Stimulated activated CD4-positive, alpha-beta T cell treated with anti-CD3 and anti-CD28 coated beads, Interleukin-4, amount 100 ng/mL, for 24 hours (primary cell): ENCODE measurements at regions not wholly inside any gene's neighbourhood (a gene's known extent, or its start where the extent isn't known, plus 50 kb on each side); places are given as distances from the start of the nearest gene placed in this dataset.
"Not testable (repeated sequence)": the region's sequence is repeated elsewhere in the genome, so short reads cannot be mapped to it uniquely, and the experiment has no call there.

Source experiments
- DNase-seq: peaks from one replicate; pipeline ENCODE4 v3.0.0-alpha.2; 2020

DNA sequence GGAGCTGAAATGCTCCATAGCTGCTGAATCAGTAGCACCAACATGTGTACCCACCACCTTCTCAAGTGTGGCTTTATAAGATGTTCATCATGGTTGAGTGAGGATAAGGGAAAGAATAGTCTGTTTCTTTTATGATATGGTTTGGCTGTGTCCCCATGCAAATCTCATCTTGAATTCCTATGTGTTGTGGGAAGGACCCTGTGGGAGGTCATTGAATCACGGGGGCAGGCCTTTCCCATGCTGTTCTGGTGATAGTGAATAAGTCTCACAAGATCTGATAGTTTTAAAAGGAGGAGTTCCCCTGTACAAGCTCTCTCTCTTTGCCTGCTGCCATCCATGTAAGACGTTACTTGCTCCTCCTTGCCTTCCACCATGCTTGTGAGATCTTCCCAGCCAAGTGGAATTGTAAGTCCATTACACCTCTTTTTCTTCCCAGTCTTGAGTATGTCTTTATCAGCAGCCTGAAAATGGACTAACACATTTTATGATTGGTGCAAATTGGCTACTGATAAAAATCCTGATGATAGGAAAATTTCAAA, 799.9 kb downstream of the TNS3 start:
- DNase-seq, result no peak

- no peak for DNase-seq
These were observed 805.1 kb downstream of the TNS3 start for GRCh38 chr7:46776790-46777189.

DNA sequence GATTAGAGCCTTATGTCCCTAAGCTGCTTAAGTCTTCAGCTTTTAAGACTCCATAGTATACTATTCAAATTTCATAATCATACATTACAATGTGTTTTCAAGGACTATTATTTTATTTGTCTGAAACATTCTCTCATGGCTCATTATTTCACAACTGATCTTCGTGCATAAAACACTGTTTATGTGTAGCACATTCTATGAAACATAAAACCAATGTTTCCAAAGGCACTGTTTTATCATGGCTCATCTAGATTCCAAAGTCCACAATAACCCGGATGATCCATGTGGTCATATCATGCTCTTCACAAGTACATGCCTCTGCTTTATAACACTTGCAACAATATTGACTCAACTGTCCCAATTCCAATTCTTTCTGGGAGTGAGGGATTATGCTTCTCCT, 806.1 kb downstream of the TNS3 start:
- DNase-seq, result no peak

- DNase-seq, result no peak
These were observed 806.9 kb downstream of the TNS3 start for GRCh38 chr7:46775020-46775419.

DNA sequence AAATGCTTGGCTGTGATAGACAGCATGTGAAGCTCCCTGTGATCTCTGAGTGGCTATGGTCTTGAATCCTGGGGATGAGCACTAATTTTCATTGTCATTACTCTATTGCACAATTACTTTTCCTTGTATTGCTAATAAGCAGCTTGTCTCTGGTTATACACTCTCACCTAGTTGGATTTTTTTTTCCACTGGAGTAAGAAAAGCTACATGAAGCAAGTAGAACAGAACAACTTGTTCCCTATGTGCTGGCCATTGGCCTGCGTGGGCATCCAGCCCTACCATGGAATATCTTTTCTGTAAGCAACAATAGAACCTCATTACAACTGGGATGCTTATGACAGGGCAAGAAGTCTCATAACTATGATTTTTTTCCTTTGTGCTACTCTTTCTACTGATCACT, 807.4 kb downstream of the TNS3 start:
- no peak for DNase-seq

DNA sequence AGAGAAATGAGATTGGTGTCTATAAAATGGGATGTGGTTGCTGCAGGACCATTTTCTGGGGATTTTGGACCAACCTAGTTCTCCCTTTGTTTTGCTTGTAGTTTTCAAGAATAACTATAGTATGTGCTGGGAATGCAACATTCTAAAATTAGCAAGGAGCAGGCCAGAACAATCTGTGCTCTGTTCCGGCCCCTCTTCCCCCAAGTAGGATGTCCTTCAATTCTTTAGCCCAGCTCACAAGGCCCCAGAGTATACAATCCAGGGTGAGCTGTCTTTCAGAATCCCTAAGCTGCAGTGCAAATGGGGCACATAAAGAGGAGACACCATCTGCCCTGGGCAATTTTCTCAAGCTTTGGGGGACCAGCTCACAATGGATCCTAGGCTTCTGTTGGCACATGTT, 809.1 kb downstream of the TNS3 start:
- DNase-seq, result no peak

DNA sequence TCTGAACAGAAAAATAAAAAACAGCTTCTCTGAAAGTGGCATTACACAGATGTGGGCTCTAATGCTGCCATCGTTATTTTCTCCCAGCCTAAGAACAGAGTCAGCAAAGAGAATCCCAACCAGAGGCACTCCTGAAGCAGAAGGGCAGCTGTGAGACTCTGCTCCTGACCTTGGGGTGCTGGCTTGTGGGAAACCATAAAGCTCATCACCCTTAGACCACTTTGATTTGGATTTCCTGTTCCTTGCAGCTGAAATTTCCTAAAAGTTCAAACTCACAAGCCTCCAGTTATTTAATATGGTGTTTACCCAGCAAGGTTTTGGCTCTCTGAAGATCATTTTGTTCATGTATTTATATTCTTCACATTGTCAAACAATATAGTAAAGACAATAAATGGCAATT, 814.8 kb downstream of the TNS3 start:
- no peak for DNase-seq

GRCh38 chr7:46764100-46764936, 817.6 kb downstream of the TNS3 start:
- no peak for DNase-seq

- DNase-seq, result no peak
These were observed 818.6 kb downstream of the TNS3 start for GRCh38 chr7:46763344-46763743.

DNA sequence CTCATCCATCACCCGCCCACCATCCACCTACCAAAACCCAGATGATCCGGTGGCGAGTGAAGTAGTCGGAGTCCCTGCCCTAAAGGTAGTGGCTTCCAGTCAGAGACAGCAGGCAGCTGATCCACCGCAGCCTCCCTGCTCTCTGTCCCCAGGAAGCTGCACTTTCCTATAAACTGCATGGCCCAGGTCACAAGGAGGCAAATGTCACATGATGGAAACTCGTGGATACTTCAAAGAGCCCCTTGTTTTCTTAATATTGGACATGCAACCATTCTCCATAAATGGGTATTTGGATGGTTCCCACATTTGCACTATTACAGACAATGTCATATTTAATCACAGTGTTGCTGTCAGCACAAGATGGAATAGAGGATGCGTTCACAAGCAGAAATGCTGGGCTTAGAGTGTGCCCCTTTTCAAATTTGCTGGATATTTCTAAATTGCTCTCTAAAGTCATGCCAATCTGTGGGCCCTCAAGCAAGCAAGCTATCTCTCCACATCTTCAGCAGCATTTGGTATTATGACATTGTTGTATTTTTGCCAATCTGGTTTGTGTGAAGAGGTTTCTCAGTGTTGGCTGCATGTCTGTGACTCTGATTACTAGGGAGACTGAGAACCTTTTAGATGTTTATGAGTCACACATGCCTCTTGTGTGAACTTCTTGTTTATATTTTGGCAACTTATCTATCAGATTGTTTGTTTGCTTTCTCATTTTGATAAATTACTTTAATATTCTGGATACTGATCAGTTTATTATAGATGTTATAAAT, 822.0 kb downstream of the TNS3 start:
- DNase-seq, result no peak

DNA sequence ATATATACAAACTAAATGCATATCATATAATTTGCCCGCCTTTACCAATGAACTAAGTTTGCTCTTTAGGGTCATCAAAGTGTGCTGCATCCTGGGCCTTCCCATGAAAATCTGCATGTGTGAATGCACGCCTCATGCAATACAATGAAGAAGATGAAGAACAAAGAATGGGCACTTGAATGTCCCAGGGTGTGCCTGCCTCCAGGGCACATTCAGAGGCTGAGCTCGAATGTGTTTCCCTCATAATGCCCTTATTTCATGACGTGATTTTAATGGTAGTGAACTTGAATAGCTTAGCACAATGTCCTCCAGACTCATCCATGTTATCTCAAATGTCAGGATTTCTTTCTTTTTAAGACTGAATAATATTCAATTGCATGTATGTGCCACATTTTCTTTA, 824.9 kb downstream of the TNS3 start:
- no peak for DNase-seq

DNA sequence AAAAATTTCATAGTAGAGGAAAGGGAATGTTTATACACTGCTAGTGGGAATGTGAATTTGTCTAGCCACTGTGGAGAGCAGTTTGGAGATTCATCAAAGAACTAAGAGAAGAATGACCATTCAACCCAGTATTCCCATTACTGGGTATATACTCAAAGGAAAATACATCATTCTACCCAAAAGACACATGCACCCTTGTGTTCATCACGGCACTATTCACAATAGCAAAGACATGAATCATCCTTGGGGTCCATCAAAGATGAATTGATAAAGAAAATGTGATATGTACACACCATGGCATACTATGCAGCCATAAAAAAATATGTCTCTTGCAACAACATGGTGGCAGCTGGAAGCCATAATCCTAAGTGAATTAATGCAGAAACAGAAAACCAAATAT, 825.7 kb downstream of the TNS3 start:
- no peak for DNase-seq

- DNase-seq, result no peak
These were observed 826.5 kb downstream of the TNS3 start for GRCh38 chr7:46755120-46756034.

- DNase-seq, result no peak
These were observed 827.7 kb downstream of the TNS3 start for GRCh38 chr7:46754140-46754720.

DNA sequence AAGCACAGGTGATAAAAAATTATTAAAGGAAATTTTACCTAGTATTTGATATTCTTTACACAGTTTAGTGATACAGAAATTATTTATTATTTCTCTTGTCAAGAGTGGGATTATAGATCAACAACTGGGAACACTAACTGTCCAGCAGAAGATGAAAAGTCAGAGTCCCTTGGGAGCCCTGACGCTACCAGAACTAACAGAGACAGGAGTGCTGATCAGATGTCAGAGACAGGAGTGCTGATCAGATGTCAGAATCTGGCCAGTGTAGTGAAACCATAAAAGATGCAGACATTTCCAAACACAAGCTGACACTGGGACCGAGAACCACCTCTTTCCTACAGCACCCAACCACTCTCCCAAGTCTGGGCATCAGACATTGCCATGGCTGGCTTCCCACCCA, 828.2 kb downstream of the TNS3 start:
- DNase-seq, result no peak

DNA sequence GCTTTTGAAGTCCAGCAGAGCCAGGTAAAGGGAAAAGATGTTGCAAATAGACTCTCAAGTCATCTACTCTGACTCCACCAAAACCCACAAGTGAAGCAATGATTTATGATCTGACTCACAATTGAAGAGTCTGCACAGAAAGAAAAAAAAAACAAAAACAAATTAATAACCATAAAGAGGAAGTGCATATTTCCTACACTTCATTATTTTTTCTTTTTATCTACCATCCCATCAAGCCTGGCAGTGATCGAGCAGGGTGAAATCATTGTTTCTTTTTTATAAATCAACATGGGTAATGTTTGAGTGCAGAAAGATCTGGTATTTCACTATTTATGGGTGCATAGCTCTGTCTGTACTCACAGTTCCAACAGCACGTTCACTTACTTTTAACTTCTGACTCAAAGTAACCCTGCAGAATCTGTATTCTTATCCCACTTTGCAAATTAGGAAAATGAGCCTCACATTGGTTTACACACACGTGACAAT, 829.0 kb downstream of the TNS3 start:
- DNase-seq, result no peak

- not testable (repeated sequence) for DNase-seq
These were observed 829.8 kb downstream of the TNS3 start for GRCh38 chr7:46751927-46752723.

GRCh38 chr7:46751471-46751870, 830.4 kb upstream of the IGFBP3 start:
- no peak for DNase-seq

DNA sequence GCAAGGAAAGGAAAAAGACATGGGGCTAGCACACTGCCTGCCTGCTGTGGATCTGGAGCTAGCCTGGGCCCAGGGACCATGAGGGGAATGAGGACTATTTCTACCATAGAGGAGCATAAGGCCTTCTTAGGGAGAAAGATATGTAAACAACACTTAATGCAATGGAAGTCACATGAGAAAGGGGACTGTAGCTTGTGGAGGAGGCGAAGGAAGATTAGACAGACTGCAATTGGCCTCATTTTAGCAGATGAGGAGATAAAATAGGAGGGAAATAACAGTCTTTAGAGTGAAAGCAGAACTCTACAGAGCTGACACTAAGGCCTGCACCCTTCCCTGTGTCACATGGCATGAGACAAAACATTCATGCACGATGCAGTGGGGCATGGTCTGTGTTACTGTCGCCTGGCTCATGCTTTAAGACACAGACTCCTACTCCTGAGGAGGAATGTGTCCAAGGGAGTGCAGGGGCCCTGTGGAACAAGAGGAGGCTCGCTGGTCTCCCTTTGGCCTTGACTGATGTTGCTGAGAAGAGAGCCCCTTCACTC, 829.3 kb upstream of the IGFBP3 start:
- no peak for DNase-seq

- DNase-seq, result no peak
These were observed 827.0 kb upstream of the IGFBP3 start for GRCh38 chr7:46747869-46748576.
